K562 (cell line): ENCODE measurements at regions not wholly inside any gene's neighbourhood (a gene's known extent, or its start where the extent isn't known, plus 50 kb on each side); places are given as distances from the start of the nearest gene placed in this dataset.
"Not testable (repeated sequence)": the region's sequence is repeated elsewhere in the genome, so short reads cannot be mapped to it uniquely, and the experiment has no call there.

Experiments used
- CHD2 ChIP-seq: IDR thresholded peaks from 2 replicates; pipeline ENCODE4 v1.6.1; 2011; ENCODE audit warnings: low read depth, low read length
- CTCF ChIP-seq, 3 experiments: IDR thresholded peaks in 2 of 3; conservative IDR thresholded peaks in 1 of 3; 2 replicates each; pipeline ENCODE4 v1.5.1; 2011 to 2012; ENCODE audit warnings: low read length in 3 of 3, mild to moderate bottlenecking in 3 of 3, control low read depth in 2 of 3, improper control_type of control experiment in 1 of 3, inconsistent platforms in 1 of 3, low read depth in 1 of 3, mixed read lengths in 1 of 3, moderate library complexity in 1 of 3; ENCODE audit not compliant: insufficient read depth in 2 of 3
- EP300 ChIP-seq: IDR thresholded peaks from 2 replicates; pipeline ENCODE4 v1.6.1; 2012; ENCODE audit warnings: low read length, improper control_type of control experiment
- JUND ChIP-seq, 2 experiments: IDR thresholded peaks; 2 replicates in 1 of 2; 3 replicates in 1 of 2; pipeline ENCODE4 v1.6.1; 2011; ENCODE audit warnings: borderline replicate concordance in 2 of 2, low read depth in 2 of 2, low read length in 2 of 2, improper control_type of control experiment in 1 of 2, missing biosample characterization in 1 of 2, missing genetic modification characterization in 1 of 2, missing genetic modification reagents in 1 of 2
- MAFK ChIP-seq: IDR thresholded peaks from 2 replicates; pipeline ENCODE4 v1.6.1; 2011; ENCODE audit warnings: low read length, improper control_type of control experiment
- RNF2 ChIP-seq: sonication (generic); IDR thresholded peaks from 2 replicates; pipeline ENCODE4 v1.6.1; 2016
- XRCC5 ChIP-seq: fragments of 200-400 bp; formaldehyde crosslinking; IDR thresholded peaks from 2 replicates; pipeline ENCODE4 v1.6.1; 2017; ENCODE audit warnings: low read depth, mild to moderate bottlenecking, low read length
- ZFP36 ChIP-seq: fragments of 150-350 bp; IDR thresholded peaks from 2 replicates; pipeline ENCODE4 v1.6.1; 2018; ENCODE audit warnings: low read length, low read depth; ENCODE audit not compliant: partially characterized antibody
- ZNF217 ChIP-seq: sonication (generic); formaldehyde crosslinking; IDR thresholded peaks from 2 replicates; pipeline ENCODE4 v1.8.0; 2022; ENCODE audit warnings: mild to moderate bottlenecking, missing genetic modification reagents
- TF ChIP-seq, protein P1 (sequence below): fragments of 450-650 bp; IDR thresholded peaks from 2 replicates; pipeline ENCODE4 v1.6.1; 2018; ENCODE audit not compliant: partially characterized antibody

GRCh38 chr2:188033240-188033639, 258.4 kb upstream of the GULP1 start:
- TF ChIP-seq ZNF217; RNF2; ZFP36; CTCF (IDR thresholded peaks at IDR 0.05 in 2 of 3, conservative IDR thresholded peaks at IDR 0.05 in 1 of 3; ENCODE audit: insufficient read depth in 2 of 3, low read depth in 1 of 3, low read length in 3 of 3); MAFK; JUND (IDR thresholded peaks at IDR 0.05; ENCODE audit: borderline replicate concordance, low read depth, low read length); JUND (tag; IDR thresholded peaks at IDR 0.05; ENCODE audit: borderline replicate concordance, low read depth, low read length); XRCC5; EP300; CHD2: not testable (repeated sequence)
- TF ChIP-seq, protein P1, sequence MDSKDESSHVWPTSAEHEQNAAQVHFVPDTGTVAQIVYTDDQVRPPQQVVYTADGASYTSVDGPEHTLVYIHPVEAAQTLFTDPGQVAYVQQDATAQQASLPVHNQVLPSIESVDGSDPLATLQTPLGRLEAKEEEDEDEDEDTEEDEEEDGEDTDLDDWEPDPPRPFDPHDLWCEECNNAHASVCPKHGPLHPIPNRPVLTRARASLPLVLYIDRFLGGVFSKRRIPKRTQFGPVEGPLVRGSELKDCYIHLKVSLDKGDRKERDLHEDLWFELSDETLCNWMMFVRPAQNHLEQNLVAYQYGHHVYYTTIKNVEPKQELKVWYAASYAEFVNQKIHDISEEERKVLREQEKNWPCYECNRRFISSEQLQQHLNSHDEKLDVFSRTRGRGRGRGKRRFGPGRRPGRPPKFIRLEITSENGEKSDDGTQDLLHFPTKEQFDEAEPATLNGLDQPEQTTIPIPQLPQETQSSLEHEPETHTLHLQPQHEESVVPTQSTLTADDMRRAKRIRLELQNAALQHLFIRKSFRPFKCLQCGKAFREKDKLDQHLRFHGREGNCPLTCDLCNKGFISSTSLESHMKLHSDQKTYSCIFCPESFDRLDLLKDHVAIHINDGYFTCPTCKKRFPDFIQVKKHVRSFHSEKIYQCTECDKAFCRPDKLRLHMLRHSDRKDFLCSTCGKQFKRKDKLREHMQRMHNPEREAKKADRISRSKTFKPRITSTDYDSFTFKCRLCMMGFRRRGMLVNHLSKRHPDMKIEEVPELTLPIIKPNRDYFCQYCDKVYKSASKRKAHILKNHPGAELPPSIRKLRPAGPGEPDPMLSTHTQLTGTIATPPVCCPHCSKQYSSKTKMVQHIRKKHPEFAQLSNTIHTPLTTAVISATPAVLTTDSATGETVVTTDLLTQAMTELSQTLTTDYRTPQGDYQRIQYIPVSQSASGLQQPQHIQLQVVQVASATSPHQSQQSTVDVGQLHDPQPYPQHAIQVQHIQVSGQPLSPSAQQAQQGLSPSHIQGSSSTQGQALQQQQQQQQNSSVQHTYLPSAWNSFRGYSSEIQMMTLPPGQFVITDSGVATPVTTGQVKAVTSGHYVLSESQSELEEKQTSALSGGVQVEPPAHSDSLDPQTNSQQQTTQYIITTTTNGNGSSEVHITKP = not testable (repeated sequence)
